IPS-18c (cell line): ENCODE measurements at regions not wholly inside any gene's neighbourhood (a gene's known extent, or its start where the extent isn't known, plus 50 kb on each side); places are given as distances from the start of the nearest gene placed in this dataset.

Experiments used
- H3K4me3 ChIP-seq: 2 replicates; pipeline ENCODE4 v1.7.0; 2013; ENCODE audit warnings: low read depth, mild to moderate bottlenecking, low read length, moderate library complexity; ENCODE audit not compliant: insufficient read depth
- H3K9me3 ChIP-seq: one replicate; pipeline ENCODE4 v1.6.1; 2013; ENCODE audit warnings: mild to moderate bottlenecking, low read length, moderate library complexity; ENCODE audit not compliant: control insufficient read depth, insufficient read depth

GRCh38 chr18:57287766-57288165, 64.6 kb upstream of the ST8SIA3 start:
- H3K9me3 ChIP-seq: no peaks in the 10 kb centered on the region
- no peak overlapping the region for H3K4me3 ChIP-seq

GRCh38 chr18:57294547-57294946, 57.8 kb upstream of the ST8SIA3 start:
- Histone ChIP-seq H3K9me3 (no peaks in the 10 kb centered on the region), H3K4me3 (no peak overlapping the region)

- Histone ChIP-seq H3K9me3 (peaks cover 4% of the 10 kb centered on the region), H3K4me3 (no peak overlapping the region)
Measured at GRCh38 chr18:57296336-57296735, 56.0 kb upstream of the ST8SIA3 start.

GRCh38 chr18:57297306-57297705, 55.1 kb upstream of the ST8SIA3 start:
- peaks cover 4% of the 10 kb centered on the region for H3K9me3 ChIP-seq
- H3K4me3 ChIP-seq: no peak overlapping the region

GRCh38 chr18:57299931-57300330, 52.4 kb upstream of the ST8SIA3 start:
- Histone ChIP-seq H3K9me3 (peaks cover 4% of the 10 kb centered on the region), H3K4me3 (no peak overlapping the region)

- Histone ChIP-seq H3K4me3 (no peak overlapping the region), H3K9me3 (peaks cover 4% of the 10 kb centered on the region)
Measured at GRCh38 chr18:57301573-57302559, 50.5 kb upstream of the ST8SIA3 start.
